IPS DF 6.9 (cell line): ENCODE measurements at regions not wholly inside any gene's neighbourhood (a gene's known extent, or its start where the extent isn't known, plus 50 kb on each side); places are given as distances from the start of the nearest gene placed in this dataset.

Experiments
- DNase-seq: peaks from one replicate; pipeline ENCODE4 v3.0.0-alpha.2; 2013; ENCODE audit warnings: low read depth, low spot score
- H3K27ac ChIP-seq: one replicate; pipeline ENCODE4 v1.5.1; 2013; ENCODE audit warnings: low read length, control low read depth
- H3K27me3 ChIP-seq: 2 replicates; pipeline ENCODE4 v1.6.1; 2013; ENCODE audit warnings: mild to moderate bottlenecking, low read length; ENCODE audit not compliant: control insufficient read depth, insufficient read depth
- H3K36me3 ChIP-seq: 2 replicates; pipeline ENCODE4 v1.6.1; 2013; ENCODE audit warnings: low read length; ENCODE audit not compliant: control insufficient read depth, insufficient read depth
- H3K4me1 ChIP-seq: 2 replicates; pipeline ENCODE4 v1.6.1; 2013; ENCODE audit warnings: low read length; ENCODE audit not compliant: control insufficient read depth, insufficient read depth
- H3K4me3 ChIP-seq: 2 replicates; pipeline ENCODE4 v1.5.1; 2013; ENCODE audit warnings: mild to moderate bottlenecking, low read length
- H3K9me3 ChIP-seq: 2 replicates; pipeline ENCODE4 v1.6.1; 2013; ENCODE audit warnings: low read length, inconsistent platforms; ENCODE audit not compliant: control insufficient read depth, insufficient read depth
- WGBS: extraction: QIAGEN DNeasy Blood & Tissue Kit; methylation state at CpG from one replicate; pipeline ENCODE4 v1.1.7; 2013; ENCODE audit warnings: mixed read lengths, missing lambda C conversion rate; ENCODE audit not compliant: insufficient read length, insufficient coverage; 5-methylcytosine and 5-hydroxymethylcytosine counted together

DNA sequence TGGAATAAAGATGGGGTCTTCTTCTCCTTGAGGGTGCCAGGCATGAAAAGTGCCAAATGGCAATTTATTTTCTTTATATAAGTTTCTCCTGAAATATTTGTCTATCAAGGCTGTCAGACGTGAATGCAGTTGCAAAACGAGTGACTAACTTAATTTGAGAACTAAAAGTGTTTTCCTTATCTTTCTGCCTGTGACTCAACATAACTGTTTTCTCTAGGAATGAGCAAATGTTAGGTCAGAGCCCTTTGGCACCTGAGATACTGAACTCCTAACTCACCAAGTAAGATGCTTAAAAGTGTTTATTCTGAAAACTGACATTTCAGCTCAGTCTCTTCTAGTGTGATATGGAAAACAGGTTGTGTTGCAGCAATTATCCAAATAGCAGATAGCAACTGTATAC is 197.0 kb downstream of the STK31 start:
- WGBS = no CpG with 5 or more reads among the region's 2 CpGs
- DNase-seq = no peak
- H3K27ac ChIP-seq = no peak overlapping the region
- no peaks in the 10 kb centered on the region for H3K27me3 ChIP-seq
- no peak overlapping the region for H3K4me3 ChIP-seq
- no peaks in the 10 kb centered on the region for H3K9me3 ChIP-seq
- H3K36me3 ChIP-seq = no peaks in the 10 kb centered on the region
- no peaks in the 10 kb centered on the region for H3K4me1 ChIP-seq

GRCh38 chr7:23909426-23909825 is 199.4 kb downstream of the STK31 start:
- WGBS = no CpG with 5 or more reads among the region's 1 CpG

GRCh38 chr7:23912065-23912464 is 202.0 kb downstream of the STK31 start:
- no CpG with 5 or more reads among the region's 2 CpGs for WGBS
- DNase-seq = no peak
- Histone ChIP-seq H3K9me3 (no peaks in the 10 kb centered on the region), H3K36me3 (no peaks in the 10 kb centered on the region), H3K4me3 (no peak overlapping the region), H3K27me3 (no peaks in the 10 kb centered on the region), H3K27ac (no peak overlapping the region), H3K4me1 (no peaks in the 10 kb centered on the region)

More at GRCh38 chr7:23909426-23909825, 199.4 kb downstream of the STK31 start:
- Histone ChIP-seq H3K9me3 (no peaks in the 10 kb centered on the region), H3K4me1 (no peaks in the 10 kb centered on the region), H3K27ac (no peak overlapping the region), H3K4me3 (no peak overlapping the region), H3K36me3 (no peaks in the 10 kb centered on the region), H3K27me3 (no peaks in the 10 kb centered on the region)
- no peak for DNase-seq

DNA sequence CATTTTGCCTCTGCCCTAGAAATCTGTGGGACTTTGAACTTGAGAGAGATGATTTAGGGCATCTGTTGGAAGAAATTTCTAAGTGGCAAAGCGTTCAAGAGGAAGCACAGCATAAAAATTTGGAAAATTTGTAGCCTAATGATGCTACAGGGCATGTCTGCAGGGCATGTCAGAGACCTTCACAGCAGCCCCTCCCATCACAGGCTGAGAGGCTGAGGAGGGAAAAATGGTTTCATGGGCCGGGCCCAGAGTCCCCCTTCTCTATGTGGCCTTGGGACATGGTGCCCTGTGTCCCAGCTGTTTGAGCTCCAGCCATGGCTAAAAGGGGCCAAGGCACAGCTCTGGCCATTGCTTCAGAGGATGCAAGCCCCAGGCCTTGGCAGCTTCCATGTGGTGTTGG is 203.0 kb downstream of the STK31 start:
- Histone ChIP-seq H3K27ac (no peak overlapping the region), H3K4me3 (no peak overlapping the region), H3K36me3 (no peaks in the 10 kb centered on the region), H3K9me3 (no peaks in the 10 kb centered on the region), H3K4me1 (no peaks in the 10 kb centered on the region), H3K27me3 (no peaks in the 10 kb centered on the region)
- no peak for DNase-seq
- no CpG with 5 or more reads among the region's 2 CpGs for WGBS

GRCh38 chr7:23915236-23915635 is 205.2 kb downstream of the STK31 start:
- H3K9me3 ChIP-seq = no peaks in the 10 kb centered on the region
- DNase-seq = no peak
- no peaks in the 10 kb centered on the region for H3K36me3 ChIP-seq
- H3K4me3 ChIP-seq = no peak overlapping the region
- H3K27ac ChIP-seq = no peak overlapping the region
- WGBS = no CpG with 5 or more reads among the region's 5 CpGs
- H3K4me1 ChIP-seq = no peaks in the 10 kb centered on the region
- H3K27me3 ChIP-seq = no peaks in the 10 kb centered on the region

DNA sequence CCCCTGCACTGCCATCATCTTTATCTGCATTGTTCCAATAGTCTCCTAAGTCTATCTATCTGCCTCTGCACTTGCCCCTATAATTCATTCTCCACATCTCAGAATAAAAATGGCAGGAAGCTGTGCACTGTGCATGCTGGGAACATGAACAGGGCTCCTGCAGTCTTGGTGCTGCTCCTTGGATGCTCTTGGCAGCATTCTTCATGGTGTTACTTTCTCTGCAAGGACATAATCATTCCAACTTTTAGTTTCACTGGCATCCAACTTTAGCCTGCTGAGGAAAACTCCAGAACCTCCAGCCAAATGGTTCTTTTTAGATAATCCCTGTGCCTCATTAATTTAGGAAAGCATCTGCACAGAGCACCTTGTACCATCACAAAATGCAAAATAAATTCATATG is 208.3 kb downstream of the STK31 start:
- no peak overlapping the region for H3K27ac ChIP-seq
- DNase-seq = no peak
- no peaks in the 10 kb centered on the region for H3K4me1 ChIP-seq
- H3K9me3 ChIP-seq = no peaks in the 10 kb centered on the region
- no peak overlapping the region for H3K4me3 ChIP-seq
- no peaks in the 10 kb centered on the region for H3K36me3 ChIP-seq
- no peaks in the 10 kb centered on the region for H3K27me3 ChIP-seq

GRCh38 chr7:23918856-23919255 is 208.8 kb downstream of the STK31 start:
- peak; percentile 2 for DNase-seq
- no peak overlapping the region for H3K4me3 ChIP-seq

DNA sequence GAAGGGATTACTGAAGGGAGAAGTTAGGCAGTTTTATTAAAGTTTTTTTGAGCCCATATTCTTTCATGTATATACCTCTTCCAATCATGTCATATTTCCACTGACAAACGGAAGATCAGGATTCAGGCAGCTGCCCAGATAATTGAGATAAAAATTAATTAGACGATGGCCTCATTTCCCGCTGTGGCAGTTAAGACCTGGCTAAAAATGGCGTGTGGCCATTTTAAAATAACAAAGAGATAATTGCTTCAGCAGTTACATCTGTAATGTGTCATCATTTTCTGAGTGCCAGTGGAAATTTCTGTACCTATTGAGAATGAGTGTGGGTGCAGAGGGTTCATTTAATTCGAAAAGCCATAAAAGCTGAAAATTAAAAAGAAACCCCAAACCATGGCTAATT is 215.1 kb downstream of the STK31 start:
- Histone ChIP-seq H3K9me3 (no peaks in the 10 kb centered on the region), H3K27me3 (no peaks in the 10 kb centered on the region), H3K4me3 (no peak overlapping the region), H3K4me1 (0 out of 2 replicates have a peak, but pooled peaks cover 3% of the 10 kb centered on the region), H3K36me3 (no peaks in the 10 kb centered on the region), H3K27ac (no peak overlapping the region)
- DNase-seq = no peak
- no CpG with 5 or more reads among the region's 5 CpGs for WGBS

More at GRCh38 chr7:23918856-23919255, 208.8 kb downstream of the STK31 start:
- H3K4me1 ChIP-seq = no peaks in the 10 kb centered on the region
- no peaks in the 10 kb centered on the region for H3K27me3 ChIP-seq
- H3K9me3 ChIP-seq = no peaks in the 10 kb centered on the region
- no peaks in the 10 kb centered on the region for H3K36me3 ChIP-seq
- H3K27ac ChIP-seq = no peak overlapping the region

- Histone ChIP-seq H3K27me3 (no peaks in the 10 kb centered on the region), H3K9me3 (no peaks in the 10 kb centered on the region), H3K27ac (no peak overlapping the region), H3K4me3 (no peak overlapping the region), H3K4me1 (0 out of 2 replicates have a peak, but pooled peaks cover 3% of the 10 kb centered on the region), H3K36me3 (no peaks in the 10 kb centered on the region)
- WGBS = no CpG with 5 or more reads among the region's 5 CpGs
- DNase-seq = no peak
Observed at GRCh38 chr7:23927709-23928417, 217.8 kb downstream of the STK31 start.

GRCh38 chr7:23928418-23928775 is 218.4 kb downstream of the STK31 start:
- H3K4me1 ChIP-seq = 0 out of 2 replicates have a peak, but pooled peaks cover 3% of the 10 kb centered on the region
- H3K9me3 ChIP-seq = no peaks in the 10 kb centered on the region
- H3K27me3 ChIP-seq = no peaks in the 10 kb centered on the region
- no peaks in the 10 kb centered on the region for H3K36me3 ChIP-seq
- WGBS = no CpG with 5 or more reads among the region's 3 CpGs
- no peak for DNase-seq
- no peak overlapping the region for H3K27ac ChIP-seq
- no peak overlapping the region for H3K4me3 ChIP-seq

GRCh38 chr7:23930312-23930711 is 220.3 kb downstream of the STK31 start:
- no peaks in the 10 kb centered on the region for H3K36me3 ChIP-seq

More at GRCh38 chr7:23930312-23930711, 220.3 kb downstream of the STK31 start:
- WGBS = no CpG with 5 or more reads among the region's 1 CpG
- Histone ChIP-seq H3K9me3 (no peaks in the 10 kb centered on the region), H3K4me1 (0 out of 2 replicates have a peak, but pooled peaks cover 3% of the 10 kb centered on the region), H3K4me3 (no peak overlapping the region), H3K27me3 (no peaks in the 10 kb centered on the region), H3K27ac (no peak overlapping the region)
- DNase-seq = no peak
